OCI-LY7 (cell line): ENCODE measurements at regions not wholly inside any gene's neighbourhood (a gene's known extent, or its start where the extent isn't known, plus 50 kb on each side); places are given as distances from the start of the nearest gene placed in this dataset.

Experiments
- EZH2phosphoT487 ChIP-seq: fragments of 200-600 bp; sonication (generic); IDR thresholded peaks from 2 replicates; pipeline ENCODE4 v1.6.1; 2018; ENCODE audit warnings: low read depth, borderline replicate concordance, mild to moderate bottlenecking, mixed run types, antibody characterized with exemption, low read length, moderate library complexity, mixed read lengths
- TF ChIP-seq, protein P1 (sequence below): fragments of 200-600 bp; sonication (generic); conservative IDR thresholded peaks from 2 replicates; pipeline ENCODE4 v1.5.1; 2014; ENCODE audit warnings: mild to moderate bottlenecking, antibody characterized with exemption, low read length, moderate library complexity, mixed read lengths

DNA sequence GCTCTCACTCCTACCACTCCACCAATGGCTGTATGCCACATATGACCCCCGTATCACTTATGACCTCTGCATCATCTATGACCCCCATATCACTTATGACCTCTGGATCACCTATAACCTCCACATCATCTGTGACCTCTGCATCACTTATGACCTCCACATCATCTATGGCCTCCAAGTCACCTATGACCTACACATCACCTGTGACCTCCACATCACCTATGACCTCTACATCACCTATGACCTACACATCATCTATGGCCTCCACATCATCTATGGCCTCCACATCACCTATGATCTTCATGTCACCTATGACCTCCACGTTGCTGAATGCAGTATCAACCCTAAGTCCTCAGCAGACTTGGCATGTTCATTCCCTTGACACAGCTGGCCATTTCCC is 271.2 kb downstream of the MATN1 start:
- TF ChIP-seq, protein P1, sequence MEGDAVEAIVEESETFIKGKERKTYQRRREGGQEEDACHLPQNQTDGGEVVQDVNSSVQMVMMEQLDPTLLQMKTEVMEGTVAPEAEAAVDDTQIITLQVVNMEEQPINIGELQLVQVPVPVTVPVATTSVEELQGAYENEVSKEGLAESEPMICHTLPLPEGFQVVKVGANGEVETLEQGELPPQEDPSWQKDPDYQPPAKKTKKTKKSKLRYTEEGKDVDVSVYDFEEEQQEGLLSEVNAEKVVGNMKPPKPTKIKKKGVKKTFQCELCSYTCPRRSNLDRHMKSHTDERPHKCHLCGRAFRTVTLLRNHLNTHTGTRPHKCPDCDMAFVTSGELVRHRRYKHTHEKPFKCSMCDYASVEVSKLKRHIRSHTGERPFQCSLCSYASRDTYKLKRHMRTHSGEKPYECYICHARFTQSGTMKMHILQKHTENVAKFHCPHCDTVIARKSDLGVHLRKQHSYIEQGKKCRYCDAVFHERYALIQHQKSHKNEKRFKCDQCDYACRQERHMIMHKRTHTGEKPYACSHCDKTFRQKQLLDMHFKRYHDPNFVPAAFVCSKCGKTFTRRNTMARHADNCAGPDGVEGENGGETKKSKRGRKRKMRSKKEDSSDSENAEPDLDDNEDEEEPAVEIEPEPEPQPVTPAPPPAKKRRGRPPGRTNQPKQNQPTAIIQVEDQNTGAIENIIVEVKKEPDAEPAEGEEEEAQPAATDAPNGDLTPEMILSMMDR = no peak
- no peak for TF ChIP-seq EZH2phosphoT487
